Activated CD4-positive, alpha-beta T cell treated with anti-CD3 and anti-CD28 coated beads, Interleukin-2, amount 50 U/mL, for 24 hours (primary cell): ENCODE measurements at regions not wholly inside any gene's neighbourhood (a gene's known extent, or its start where the extent isn't known, plus 50 kb on each side); places are given as distances from the start of the nearest gene placed in this dataset.

Experiments used
- DNase-seq, 2 donors: peaks; one replicate each; pipeline ENCODE4 v3.0.0-alpha.2; 2020; ENCODE audit warnings: low read depth in 1 of 2, low spot score in 1 of 2

- no peak for DNase-seq
These were observed 2293.3 kb upstream of the C9orf72 start for GRCh38 chr9:29866556-29866955.

DNA sequence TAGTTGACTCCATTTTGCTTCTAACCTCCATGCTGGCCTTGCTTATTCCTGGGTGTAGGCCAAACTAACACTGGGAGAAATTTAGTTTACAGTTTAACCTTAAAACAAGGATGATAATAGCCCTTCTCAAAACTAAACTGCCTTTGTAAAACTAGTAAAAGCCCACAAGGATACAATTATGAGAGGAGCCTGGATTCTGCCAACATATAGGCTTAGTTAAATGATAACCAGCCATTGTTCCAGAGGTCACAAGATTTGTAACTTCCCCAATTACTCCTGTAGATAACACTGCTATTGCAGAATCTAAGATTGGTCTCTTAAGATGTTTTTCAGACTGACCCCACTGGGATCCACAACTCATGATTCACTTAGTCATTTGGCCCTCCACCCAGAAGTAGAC, 2300.3 kb upstream of the C9orf72 start:
- no peak for DNase-seq

DNA sequence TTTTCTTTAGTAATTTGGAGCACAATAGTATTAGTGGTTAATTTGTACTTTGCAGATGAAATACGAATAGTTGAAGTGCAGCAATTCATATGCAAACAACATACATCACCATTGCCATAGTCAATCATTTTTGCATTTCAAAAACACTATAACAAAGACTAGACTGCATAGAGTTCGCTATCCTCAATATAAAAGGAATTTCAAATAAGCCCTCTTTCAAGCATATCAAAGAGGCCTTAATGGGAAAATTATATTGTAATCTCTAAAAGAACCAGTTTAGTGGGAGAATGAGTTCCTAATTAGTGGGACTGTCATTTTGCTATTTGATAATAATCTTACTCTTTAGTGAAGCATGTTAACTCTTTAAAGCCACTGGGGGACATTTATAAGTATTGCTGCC, 2302.3 kb upstream of the C9orf72 start:
- no peak for DNase-seq

DNA sequence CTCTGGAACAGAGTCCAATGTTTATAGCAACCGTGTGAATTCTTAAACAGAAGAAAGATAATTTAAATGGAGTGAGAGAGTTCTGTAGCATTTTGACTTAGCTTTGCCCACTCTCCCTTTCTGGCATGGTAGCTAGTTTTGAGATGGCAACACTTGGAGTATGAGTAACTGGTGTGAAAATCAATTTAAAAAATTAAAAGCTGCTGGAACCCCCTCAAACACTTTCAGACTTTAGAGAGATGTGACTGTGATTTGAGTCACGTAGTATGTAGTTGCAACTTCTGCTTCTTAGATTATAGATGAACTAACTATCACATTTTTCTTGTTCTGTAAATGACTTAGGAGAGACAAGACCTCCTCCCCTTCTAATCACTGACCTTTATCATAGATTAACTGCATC, 2309.5 kb upstream of the C9orf72 start:
- no peak for DNase-seq

GRCh38 chr9:29906065-29906464, 2332.8 kb upstream of the C9orf72 start:
- DNase-seq, result no peak

DNA sequence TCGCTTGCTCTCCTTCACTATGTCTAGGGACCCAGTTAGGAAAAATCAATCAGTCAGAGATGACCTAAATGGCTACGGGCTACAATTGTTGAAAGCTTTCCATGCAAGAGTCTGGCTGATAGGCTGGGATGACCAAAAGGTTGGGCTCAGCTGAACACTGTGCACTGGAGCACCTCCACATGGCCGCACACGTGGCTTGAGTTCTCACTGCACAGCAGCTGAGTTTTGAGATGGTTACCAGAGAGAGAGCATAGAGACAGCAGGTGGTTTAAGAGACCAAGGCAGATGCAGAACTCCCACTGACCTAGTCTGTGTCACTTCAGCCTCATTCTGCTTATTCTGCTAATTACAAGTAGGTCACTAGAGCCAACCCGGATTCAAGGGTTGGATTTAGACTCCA, 2354.8 kb upstream of the C9orf72 start:
- DNase-seq, result no peak

DNA sequence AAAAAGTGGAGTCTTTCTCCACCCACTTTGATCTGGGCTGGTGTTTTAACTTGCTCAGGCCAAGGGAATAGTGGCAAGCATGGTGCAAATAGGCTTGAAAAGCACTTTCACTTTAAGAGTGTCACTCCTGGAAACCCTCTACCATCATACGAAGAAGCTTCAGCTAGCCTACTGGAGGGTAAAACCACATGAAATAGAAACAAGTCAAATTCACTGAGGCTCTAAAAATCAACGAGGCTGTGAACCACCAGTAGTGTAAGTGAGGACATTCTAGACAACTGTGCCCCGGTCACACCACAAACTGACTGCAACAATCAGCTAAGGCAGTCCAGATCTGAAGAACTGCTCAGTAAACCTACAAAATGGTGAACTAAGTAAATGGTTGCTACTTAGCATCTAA, 2366.3 kb upstream of the C9orf72 start:
- no peak for DNase-seq

- DNase-seq, result no peak
These were observed 2371.7 kb upstream of the C9orf72 start for GRCh38 chr9:29945012-29945411.

- DNase-seq, result no peak
These were observed 2385.2 kb upstream of the C9orf72 start for GRCh38 chr9:29958469-29958868.

DNA sequence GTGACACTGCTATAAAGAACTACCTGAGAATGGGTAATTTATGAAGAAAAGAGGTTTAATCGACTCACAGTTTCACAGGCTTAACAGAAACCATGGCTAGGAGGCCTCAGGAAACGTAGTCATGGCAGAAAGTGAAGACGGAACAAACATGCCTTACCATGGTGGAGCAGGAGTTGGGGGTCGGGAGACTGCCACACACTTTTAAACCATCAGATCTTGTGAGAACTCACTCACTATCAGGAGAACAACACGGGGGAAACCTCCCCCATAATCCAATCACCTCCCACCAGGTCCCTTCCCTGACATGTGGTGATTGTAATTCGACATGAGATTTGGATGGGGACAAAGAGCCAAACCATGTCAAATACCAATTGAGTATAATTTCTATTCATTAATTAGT, 2392.6 kb upstream of the C9orf72 start:
- DNase-seq, result no peak

- DNase-seq, result no peak
These were observed 2393.0 kb upstream of the C9orf72 start for GRCh38 chr9:29966247-29966646.

DNA sequence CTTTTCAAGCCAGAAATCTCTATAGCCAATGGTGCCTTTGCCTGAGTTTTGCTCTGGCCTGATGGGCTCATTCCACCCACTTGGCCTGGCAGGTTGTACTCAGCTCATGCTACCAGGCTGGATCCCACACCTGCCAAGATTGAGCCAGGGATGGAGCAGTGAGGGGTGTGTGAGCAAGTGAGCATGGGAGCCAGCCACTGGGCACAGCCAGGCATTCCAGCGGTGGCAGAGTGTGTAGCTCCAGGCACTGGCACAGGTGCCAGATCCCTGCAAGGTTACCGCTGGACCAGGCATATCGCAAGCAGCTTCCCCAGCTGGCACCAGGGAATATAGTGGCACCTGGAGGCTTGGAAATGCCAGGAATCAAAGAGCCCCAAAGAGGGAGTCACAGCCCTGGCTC, 2395.6 kb upstream of the C9orf72 start:
- no peak for DNase-seq

DNA sequence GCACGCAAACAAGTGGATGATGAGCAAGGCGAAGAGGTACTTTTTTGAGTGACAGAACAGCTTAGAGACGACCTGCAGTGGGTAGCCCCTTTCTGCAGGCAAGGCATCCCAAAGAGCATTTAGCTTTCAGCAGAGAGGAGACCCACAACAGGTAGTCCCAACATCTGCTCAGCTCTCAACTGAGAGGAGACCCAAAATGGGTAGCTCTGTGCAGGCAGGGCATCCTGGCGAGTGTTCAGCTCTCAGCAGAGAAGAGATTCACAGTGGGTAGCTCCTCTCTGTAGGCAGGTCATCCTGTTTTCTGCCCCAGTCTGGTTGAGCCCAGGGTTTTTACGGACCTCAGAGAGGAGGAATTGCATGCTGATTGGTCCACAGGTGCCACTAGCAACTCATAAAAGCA, 2396.1 kb upstream of the C9orf72 start:
- DNase-seq, result no peak

DNA sequence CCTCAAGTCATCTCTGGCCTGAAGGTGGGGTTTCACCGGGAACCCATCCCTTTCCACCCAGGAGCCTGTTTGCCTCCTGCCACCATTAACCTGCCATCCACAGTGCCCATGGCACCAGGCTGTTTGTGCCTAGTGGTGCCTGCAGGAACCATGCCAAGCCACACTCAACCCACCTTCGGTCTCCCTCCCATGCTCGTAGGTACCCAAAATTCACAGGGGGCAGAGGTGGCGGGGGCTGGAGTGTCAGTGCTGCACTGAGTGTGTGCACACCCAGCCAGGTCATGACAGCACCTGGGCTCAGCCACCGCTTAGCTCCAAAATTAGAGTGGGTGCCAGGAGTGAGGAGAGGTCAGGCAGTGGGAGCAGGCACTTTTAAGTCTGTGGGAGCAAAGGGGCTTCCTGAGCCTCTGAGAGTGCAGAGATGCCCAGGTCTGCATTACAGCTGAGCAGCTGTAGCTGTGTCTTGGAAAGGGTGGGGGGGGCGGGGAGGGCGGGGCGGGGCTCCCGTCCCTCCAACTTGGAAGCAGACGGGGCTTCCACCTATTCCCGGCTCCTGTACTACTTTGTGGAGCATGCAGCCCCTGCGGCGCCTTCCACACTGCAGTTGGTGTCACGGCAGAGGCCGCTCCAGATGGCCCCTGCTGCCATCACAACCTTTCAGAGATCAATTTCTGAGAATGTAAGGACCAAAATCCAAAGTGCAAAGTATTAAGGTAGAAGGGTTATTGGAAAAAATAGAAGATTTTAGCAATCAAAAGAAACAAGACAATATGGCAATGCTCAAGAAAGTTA, 2396.8 kb upstream of the C9orf72 start:
- no peak for DNase-seq

GRCh38 chr9:29974197-29974596, 2400.9 kb upstream of the C9orf72 start:
- no peak for DNase-seq

GRCh38 chr9:29976981-29977380, 2403.7 kb upstream of the C9orf72 start:
- DNase-seq, result no peak

GRCh38 chr9:29981013-29981412, 2403.4 kb upstream of the ACO1 start:
- DNase-seq, result no peak

GRCh38 chr9:29999645-30000044, 2384.8 kb upstream of the ACO1 start:
- DNase-seq, result no peak

GRCh38 chr9:30010691-30011090, 2373.8 kb upstream of the ACO1 start:
- DNase-seq, result no peak

GRCh38 chr9:30012622-30013021, 2371.8 kb upstream of the ACO1 start:
- no peak for DNase-seq

- no peak for DNase-seq
These were observed 2369.4 kb upstream of the ACO1 start for GRCh38 chr9:30015073-30015472.

DNA sequence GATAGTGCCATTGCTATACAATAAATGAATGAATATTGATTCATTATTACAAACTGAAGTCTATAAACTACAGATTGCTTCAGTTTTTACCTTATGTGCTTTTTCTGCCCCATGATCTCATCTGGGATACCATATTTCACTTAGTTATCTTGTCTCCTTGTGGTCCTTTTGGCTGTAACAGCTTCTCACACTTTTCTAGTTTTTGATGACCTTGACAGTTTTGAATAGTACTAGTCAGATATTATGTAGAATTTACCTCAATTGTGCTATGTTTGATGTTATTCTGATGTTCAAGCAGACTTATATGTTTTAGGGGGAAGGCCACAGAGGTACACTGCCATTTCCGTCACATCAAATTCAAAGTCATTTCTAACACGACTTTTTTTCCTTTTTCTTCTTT, 2364.3 kb upstream of the ACO1 start:
- DNase-seq, result no peak

GRCh38 chr9:30035761-30036160, 2348.7 kb upstream of the ACO1 start:
- DNase-seq, result no peak
